HFFc6 (cell line): ENCODE measurements at regions not wholly inside any gene's neighbourhood (a gene's known extent, or its start where the extent isn't known, plus 50 kb on each side); places are given as distances from the start of the nearest gene placed in this dataset.
A peak's percentile ranks its signal among the peaks of the same experiment; 100 is the strongest.

Experiments
- DNase-seq: peaks from one replicate; pipeline ENCODE4 v3.0.0-alpha.2; 2018
- H3K27ac Mint-ChIP-seq: 2 replicates; pipeline ENCODE4 v1.8.0; 2020; ENCODE audit warnings: mild to moderate bottlenecking, mixed read lengths
- H3K27me3 Mint-ChIP-seq: 2 replicates; pipeline ENCODE4 v1.8.0; 2021; ENCODE audit warnings: mild to moderate bottlenecking, moderate library complexity, mixed read lengths; ENCODE audit not compliant: insufficient read depth
- H3K36me3 Mint-ChIP-seq: 2 replicates; pipeline ENCODE4 v1.8.0; 2021; ENCODE audit warnings: low read depth, mixed read lengths
- H3K4me1 Mint-ChIP-seq: 2 replicates; pipeline ENCODE4 v1.8.0; 2020; ENCODE audit warnings: low read depth, mixed read lengths
- H3K4me3 Mint-ChIP-seq: 2 replicates; pipeline ENCODE4 v1.8.0; 2020; ENCODE audit warnings: mild to moderate bottlenecking, moderate library complexity, mixed read lengths
- H3K9me3 Mint-ChIP-seq: 2 replicates; pipeline ENCODE4 v1.8.0; 2020; ENCODE audit warnings: mild to moderate bottlenecking, mixed read lengths
- TF ChIP-seq, protein P1 (sequence below): fragments of 200-600 bp; sonication (generic); IDR thresholded peaks from 2 replicates; pipeline ENCODE4 v1.5.0; 2021; ENCODE audit warnings: antibody characterized with exemption, mild to moderate bottlenecking

DNA sequence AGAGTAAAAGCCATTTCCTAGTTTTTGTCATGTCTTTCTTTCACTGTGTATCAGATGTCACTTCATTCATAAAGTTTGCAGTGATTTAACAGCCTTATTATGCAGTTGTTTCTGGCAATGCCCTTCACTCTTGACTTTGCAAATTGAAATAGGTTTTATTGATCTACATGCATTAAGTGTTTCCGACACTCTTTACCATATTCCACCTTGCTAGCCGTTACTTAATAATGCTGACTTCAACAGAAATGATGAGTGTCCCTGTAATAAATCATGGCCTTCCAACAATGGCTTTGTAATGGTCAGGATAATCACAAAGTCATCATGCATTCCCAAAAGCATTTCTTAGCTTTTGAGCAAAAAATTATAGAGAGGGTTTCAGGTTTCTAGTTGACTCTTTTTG is 236.8 kb upstream of the FMN2 start:
- DNase-seq: no peak
- peaks cover 6% of the 10 kb centered on the region; the same call in 1 of the 2 replicates for H3K36me3 Mint-ChIP-seq
- no peak overlapping the region for H3K27ac Mint-ChIP-seq
- peaks cover 7% of the 10 kb centered on the region for H3K9me3 Mint-ChIP-seq
- no peak overlapping the region for H3K4me3 Mint-ChIP-seq
- peaks cover 6% of the 10 kb centered on the region; the same call in 1 of the 2 replicates for H3K4me1 Mint-ChIP-seq
- TF ChIP-seq, protein P1, sequence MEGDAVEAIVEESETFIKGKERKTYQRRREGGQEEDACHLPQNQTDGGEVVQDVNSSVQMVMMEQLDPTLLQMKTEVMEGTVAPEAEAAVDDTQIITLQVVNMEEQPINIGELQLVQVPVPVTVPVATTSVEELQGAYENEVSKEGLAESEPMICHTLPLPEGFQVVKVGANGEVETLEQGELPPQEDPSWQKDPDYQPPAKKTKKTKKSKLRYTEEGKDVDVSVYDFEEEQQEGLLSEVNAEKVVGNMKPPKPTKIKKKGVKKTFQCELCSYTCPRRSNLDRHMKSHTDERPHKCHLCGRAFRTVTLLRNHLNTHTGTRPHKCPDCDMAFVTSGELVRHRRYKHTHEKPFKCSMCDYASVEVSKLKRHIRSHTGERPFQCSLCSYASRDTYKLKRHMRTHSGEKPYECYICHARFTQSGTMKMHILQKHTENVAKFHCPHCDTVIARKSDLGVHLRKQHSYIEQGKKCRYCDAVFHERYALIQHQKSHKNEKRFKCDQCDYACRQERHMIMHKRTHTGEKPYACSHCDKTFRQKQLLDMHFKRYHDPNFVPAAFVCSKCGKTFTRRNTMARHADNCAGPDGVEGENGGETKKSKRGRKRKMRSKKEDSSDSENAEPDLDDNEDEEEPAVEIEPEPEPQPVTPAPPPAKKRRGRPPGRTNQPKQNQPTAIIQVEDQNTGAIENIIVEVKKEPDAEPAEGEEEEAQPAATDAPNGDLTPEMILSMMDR: no peak
- no peaks in the 10 kb centered on the region; the same call in none of the 2 replicates for H3K27me3 Mint-ChIP-seq

GRCh38 chr1:239856067-239856466 is 235.6 kb upstream of the FMN2 start:
- Mint-ChIP-seq H3K36me3 (peaks cover 6% of the 10 kb centered on the region; the same call in 1 of the 2 replicates), H3K4me1 (peaks cover 6% of the 10 kb centered on the region; the same call in 1 of the 2 replicates), H3K27me3 (no peaks in the 10 kb centered on the region; the same call in none of the 2 replicates), H3K9me3 (peaks cover 7% of the 10 kb centered on the region; the same call in 1 of the 2 replicates), H3K27ac (no peak overlapping the region), H3K4me3 (no peak overlapping the region)
- TF ChIP-seq, protein P1: no peak
- no peak for DNase-seq

- H3K4me3 Mint-ChIP-seq: no peak overlapping the region
- H3K4me1 Mint-ChIP-seq: peaks cover 6% of the 10 kb centered on the region; the same call in 1 of the 2 replicates
- H3K27me3 Mint-ChIP-seq: no peaks in the 10 kb centered on the region; the same call in none of the 2 replicates
- no peak overlapping the region for H3K27ac Mint-ChIP-seq
- no peak for DNase-seq
- TF ChIP-seq, protein P1: no peak
- peaks cover 7% of the 10 kb centered on the region; the same call in 1 of the 2 replicates for H3K9me3 Mint-ChIP-seq
- peaks cover 6% of the 10 kb centered on the region; the same call in 1 of the 2 replicates for H3K36me3 Mint-ChIP-seq
Measured at GRCh38 chr1:239856924-239857323, 234.8 kb upstream of the FMN2 start.

DNA sequence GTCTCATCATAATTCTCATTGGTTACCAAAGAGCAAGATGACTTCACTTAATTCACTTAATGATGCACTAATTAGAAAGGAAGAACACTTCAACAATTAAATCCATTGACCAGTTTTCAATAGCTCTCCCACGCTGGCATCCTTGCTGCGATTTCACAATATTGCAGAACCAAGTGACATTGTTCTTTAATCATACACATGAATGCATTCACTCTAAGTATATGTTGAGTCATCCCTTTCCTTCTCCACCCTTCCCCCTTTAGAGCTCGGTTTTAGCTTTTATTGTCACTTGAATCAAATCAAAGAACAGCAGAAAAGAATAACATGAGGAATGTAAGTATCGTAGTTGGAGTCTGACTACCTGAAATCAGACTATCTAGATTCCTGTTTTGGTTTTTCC is 233.6 kb upstream of the FMN2 start:
- H3K27me3 Mint-ChIP-seq: no peaks in the 10 kb centered on the region; the same call in none of the 2 replicates
- no peak overlapping the region for H3K4me3 Mint-ChIP-seq
- no peak overlapping the region for H3K27ac Mint-ChIP-seq

DNA sequence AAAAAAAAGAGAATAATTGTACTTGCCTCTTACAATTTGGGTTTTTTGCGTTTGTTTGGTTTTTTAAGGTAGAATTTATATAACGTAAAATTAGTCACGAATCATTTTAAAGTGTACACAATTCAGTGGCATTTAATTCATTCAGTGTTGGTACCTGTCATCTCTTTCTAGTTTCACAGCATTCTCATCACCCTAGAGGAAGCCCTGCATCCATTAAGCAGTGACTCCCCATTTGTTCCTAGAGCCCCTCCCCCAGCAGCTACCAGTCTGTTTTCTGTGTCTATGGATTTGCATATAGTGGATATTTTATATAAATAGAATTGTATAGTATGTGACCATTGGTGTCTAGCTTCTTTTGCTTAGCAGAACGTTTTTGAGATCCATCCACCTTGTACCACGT is 233.2 kb upstream of the FMN2 start:
- Mint-ChIP-seq H3K27ac (no peak overlapping the region), H3K27me3 (no peaks in the 10 kb centered on the region; the same call in none of the 2 replicates), H3K36me3 (peaks cover 6% of the 10 kb centered on the region; the same call in 1 of the 2 replicates)

More for the DNA sequence above, 233.6 kb upstream of the FMN2 start:
- Mint-ChIP-seq H3K36me3 (peaks cover 6% of the 10 kb centered on the region; the same call in 1 of the 2 replicates), H3K9me3 (peaks cover 7% of the 10 kb centered on the region; the same call in 1 of the 2 replicates), H3K4me1 (peaks cover 6% of the 10 kb centered on the region; the same call in 1 of the 2 replicates)
- DNase-seq: peak; percentile 19
- TF ChIP-seq, protein P1: no peak

More for the DNA sequence above, 233.2 kb upstream of the FMN2 start:
- DNase-seq: no peak
- Mint-ChIP-seq H3K4me1 (peaks cover 6% of the 10 kb centered on the region; the same call in 1 of the 2 replicates), H3K4me3 (no peak overlapping the region), H3K9me3 (peaks cover 7% of the 10 kb centered on the region; the same call in 1 of the 2 replicates)
- TF ChIP-seq, protein P1: no peak
